SK-N-SH (cell line): ENCODE measurements at regions not wholly inside any gene's neighbourhood (a gene's known extent, or its start where the extent isn't known, plus 50 kb on each side); places are given as distances from the start of the nearest gene placed in this dataset.

Experiments used
- CTCF ChIA-PET: fragments of 300-600, 350-600 bp; formaldehyde crosslinking; extraction: SDS; loops from one replicate; lab custom pipeline; 2021; lab: Yijun Ruan, JAX
- POLR2A ChIA-PET: fragments of 350-600 bp; sonication (Branson Sonifier 250); formaldehyde crosslinking; extraction: SDS; loops from one replicate; lab custom pipeline; 2020; ENCODE audit warnings: antibody characterized with exemption, inconsistent platforms; lab: Yijun Ruan, JAX
- DNase-seq: peaks from one replicate; pipeline ENCODE4 v3.0.0; 2012
- H2AFZ ChIP-seq: fragments of 200-600 bp; sonication (generic); 2 replicates; pipeline ENCODE4 v1.8.1; 2016; ENCODE audit warnings: antibody characterized with exemption, mild to moderate bottlenecking, low read depth
- H3F3A ChIP-seq: fragments of 200-600 bp; sonication (generic); replicated peaks from 2 replicates; pipeline ENCODE3; 2016; ENCODE audit warnings: antibody characterized with exemption, mild to moderate bottlenecking; ENCODE audit not compliant: insufficient read depth
- H3K27ac ChIP-seq, 2 experiments: fragments of 200-500 bp in 1 of 2; fragments of 200-600 bp in 1 of 2; sonication (Bioruptor generic) in 1 of 2; sonication (generic), shearing (Covaris generic) in 1 of 2; 2 replicates each; pipeline versions ENCODE4 v1.5.1 to v1.6.1; 2014 to 2016; ENCODE audit warnings: low read depth in 2 of 2, inconsistent platforms in 1 of 2, low read length in 1 of 2, mild to moderate bottlenecking in 1 of 2, mixed read lengths in 1 of 2
- H3K27me3 ChIP-seq: fragments of 200-600 bp; sonication (generic), shearing (Covaris generic); 2 replicates; pipeline ENCODE4 v1.6.1; 2016; ENCODE audit warnings: mixed run types; ENCODE audit not compliant: insufficient read depth
- H3K36me3 ChIP-seq, 2 experiments: fragments of 200-500 bp in 1 of 2; fragments of 200-600 bp in 1 of 2; sonication (Bioruptor generic) in 1 of 2; sonication (generic) in 1 of 2; replicated peaks in 1 of 2; 2 replicates each; pipeline versions ENCODE3 to v1.5.1; 2014 to 2016; ENCODE audit warnings: low read length in 1 of 2, mild to moderate bottlenecking in 1 of 2; ENCODE audit not compliant: insufficient read depth in 2 of 2, control insufficient read depth in 1 of 2
- H3K4me1 ChIP-seq, 2 experiments: fragments of 200-500 bp in 1 of 2; fragments of 200-600 bp in 1 of 2; sonication (Bioruptor generic) in 1 of 2; sonication (generic), shearing (Covaris generic) in 1 of 2; 2 replicates each; pipeline versions ENCODE4 v1.5.1 to v1.6.1; 2014 to 2016; ENCODE audit warnings: low read depth in 1 of 2, low read length in 1 of 2, mixed run types in 1 of 2; ENCODE audit not compliant: insufficient read depth in 2 of 2, control insufficient read depth in 1 of 2
- H3K4me2 ChIP-seq: fragments of 200-600 bp; sonication (generic), shearing (Covaris generic); 2 replicates; pipeline ENCODE4 v1.6.1; 2017; ENCODE audit warnings: mixed run types
- H3K4me3 ChIP-seq, 2 experiments: fragments of 200-500 bp in 1 of 2; fragments of 200-600 bp in 1 of 2; sonication (Bioruptor generic) in 1 of 2; sonication (generic), shearing (Covaris generic) in 1 of 2; 2 replicates each; pipeline versions ENCODE4 v1.5.1 to v1.8.1; 2014 to 2016; ENCODE audit warnings: low read depth in 2 of 2, inconsistent platforms in 1 of 2, low read length in 1 of 2, mild to moderate bottlenecking in 1 of 2, mixed read lengths in 1 of 2, moderate library complexity in 1 of 2
- H3K79me2 ChIP-seq: fragments of 200-600 bp; sonication (generic); 2 replicates; pipeline ENCODE4 v1.8.1; 2017; ENCODE audit warnings: mild to moderate bottlenecking; ENCODE audit not compliant: insufficient read depth
- H3K9ac ChIP-seq: fragments of 200-600 bp; sonication (generic); 2 replicates; pipeline ENCODE4 v1.6.1; 2017; ENCODE audit warnings: mixed run types
- H3K9me2 ChIP-seq: fragments of 200-600 bp; sonication (generic); 2 replicates; pipeline ENCODE4 v1.6.1; 2017; ENCODE audit warnings: mixed run types
- H3K9me3 ChIP-seq: fragments of 200-600 bp; sonication (generic); 2 replicates; pipeline ENCODE4 v1.6.1; 2017; ENCODE audit warnings: mixed run types, mild to moderate bottlenecking, moderate library complexity
- H4K20me1 ChIP-seq: fragments of 200-600 bp; sonication (generic); 2 replicates; pipeline ENCODE4 v1.6.1; 2017; ENCODE audit warnings: mild to moderate bottlenecking, mixed run types; ENCODE audit not compliant: insufficient read depth
- CHD2 ChIP-seq: fragments of 150-350 bp; IDR thresholded peaks from 2 replicates; pipeline ENCODE4 v1.6.1; 2018; ENCODE audit warnings: low read length; ENCODE audit not compliant: partially characterized antibody
- CTCF ChIP-seq: fragments of 200-600 bp; sonication (generic); IDR thresholded peaks from 2 replicates; pipeline ENCODE4 v1.6.1; 2017; ENCODE audit warnings: antibody characterized with exemption, mild to moderate bottlenecking, moderate library complexity
- EP300 ChIP-seq, 2 experiments: IDR thresholded peaks; 2 replicates each; pipeline versions ENCODE4 v1.4.0 to v1.6.1; 2012; ENCODE audit warnings: borderline replicate concordance in 1 of 2, low read depth in 1 of 2, low read length in 1 of 2
- EZH2phosphoT487 ChIP-seq: fragments of 200-600 bp; sonication (generic); IDR thresholded peaks from 2 replicates; pipeline ENCODE4 v1.6.1; 2017; ENCODE audit warnings: low read depth, mixed run types, mild to moderate bottlenecking, antibody characterized with exemption, moderate library complexity, borderline replicate concordance
- FOSL2 ChIP-seq: IDR thresholded peaks from 2 replicates; pipeline ENCODE4 v1.4.0; 2012; ENCODE audit warnings: low read depth, mild to moderate bottlenecking, moderate library complexity, borderline replicate concordance
- FOXJ3 ChIP-seq: sonication (generic); formaldehyde crosslinking; IDR thresholded peaks from 2 replicates; pipeline ENCODE4 v1.5.1; 2020; ENCODE audit warnings: mild to moderate bottlenecking, missing genetic modification reagents
- FOXM1 ChIP-seq: IDR thresholded peaks from 2 replicates; pipeline ENCODE4 v1.4.0; 2012; ENCODE audit warnings: low read depth, mild to moderate bottlenecking
- GABPA ChIP-seq: IDR thresholded peaks from 2 replicates; pipeline ENCODE4 v1.4.0; 2012; ENCODE audit warnings: low read depth, mild to moderate bottlenecking
- GATA2 ChIP-seq: sonication (generic); formaldehyde crosslinking; IDR thresholded peaks from 2 replicates; pipeline ENCODE4 v1.5.0; 2020; ENCODE audit warnings: mild to moderate bottlenecking, missing genetic modification reagents
- IRF3 ChIP-seq: fragments of 150-350 bp; IDR thresholded peaks from 2 replicates; pipeline ENCODE4 v1.6.1; 2016; ENCODE audit warnings: mild to moderate bottlenecking, low read depth, low read length
- JUND ChIP-seq: IDR thresholded peaks from 2 replicates; pipeline ENCODE4 v1.4.0; 2012
- MAX ChIP-seq: IDR thresholded peaks from 2 replicates; pipeline ENCODE4 v1.4.0; 2012; ENCODE audit warnings: low read depth
- MEF2A ChIP-seq: IDR thresholded peaks from 2 replicates; pipeline ENCODE4 v1.4.0; 2012; ENCODE audit warnings: low read depth, borderline replicate concordance
- NFIC ChIP-seq: IDR thresholded peaks from 2 replicates; pipeline ENCODE4 v1.4.0; 2012; ENCODE audit warnings: borderline replicate concordance
- NRF1 ChIP-seq: IDR thresholded peaks from 2 replicates; pipeline ENCODE4 v1.6.1; 2012; ENCODE audit warnings: low read depth, mild to moderate bottlenecking, low read length
- PBX3 ChIP-seq: IDR thresholded peaks from 2 replicates; pipeline ENCODE4; 2012
- POLR2AphosphoS5 ChIP-seq: IDR thresholded peaks from 2 replicates; pipeline ENCODE4 v1.6.1; 2012; ENCODE audit warnings: low read depth, low read length
- REST ChIP-seq: IDR thresholded peaks from 2 replicates; pipeline ENCODE4 v1.6.1; 2012; ENCODE audit warnings: mild to moderate bottlenecking, low read depth, low read length, moderate library complexity
- RFX5 ChIP-seq: IDR thresholded peaks from 2 replicates; pipeline ENCODE4 v1.6.1; 2012; ENCODE audit warnings: mild to moderate bottlenecking, improper control_type of control experiment, low read length
- TCF12 ChIP-seq: IDR thresholded peaks from 2 replicates; pipeline ENCODE4 v1.4.0; 2012
- USF1 ChIP-seq: IDR thresholded peaks from 2 replicates; pipeline ENCODE4 v1.4.0; 2012; ENCODE audit warnings: low read depth, borderline replicate concordance
- WGBS: methylation state at CpG from one replicate; pipeline ENCODE4 v1.1.6; 2017; ENCODE audit warnings: low lambda C conversion rate; 5-methylcytosine and 5-hydroxymethylcytosine counted together

GRCh38 chr6:109285366-109285765 is 96.9 kb downstream of the CD164 start:
- H3K36me3 ChIP-seq = no peaks in the 10 kb centered on the region
- no peaks in the 10 kb centered on the region for H3K4me1 ChIP-seq
- no peaks in the 10 kb centered on the region for H3K9me2 ChIP-seq
- no peak for DNase-seq
- no peaks in the 10 kb centered on the region for H4K20me1 ChIP-seq
- no peaks in the 10 kb centered on the region for H3F3A ChIP-seq
- H3K4me3 ChIP-seq = no peak overlapping the region
- H3K9me3 ChIP-seq = no peaks in the 10 kb centered on the region
- H3K9ac ChIP-seq = no peak overlapping the region
- 27% methylated on average over 3 of the region's 3 CpGs for WGBS
- ChIA-PET POLR2A (no interaction called here), CTCF (no interaction called here)
- no peak for TF ChIP-seq GATA2 (CRISPR knock-in tag)
- no peak for TF ChIP-seq FOSL2
- no peak for TF ChIP-seq FOXJ3 (CRISPR knock-in tag)
- TF ChIP-seq POLR2AphosphoS5 = no peak
- no peak for TF ChIP-seq RFX5
- TF ChIP-seq MEF2A = no peak
- TF ChIP-seq EP300 (IDR thresholded peaks at IDR 0.05; ENCODE audit: borderline replicate concordance in 1 of 2, low read depth in 1 of 2, low read length in 1 of 2) = no peak
- TF ChIP-seq USF1 = no peak
- TF ChIP-seq NFIC = no peak
- TF ChIP-seq CHD2 = no peak
- TF ChIP-seq EZH2phosphoT487 = no peak
- no peak for TF ChIP-seq NRF1
- TF ChIP-seq PBX3 = no peak
- TF ChIP-seq GABPA = no peak
- no peak for TF ChIP-seq JUND
- H3K27me3 ChIP-seq = peaks cover 11% of the 10 kb centered on the region; the same call in 1 of the 2 replicates
- no peak overlapping the region for H2AFZ ChIP-seq
- H3K27ac ChIP-seq = no peak overlapping the region
- H3K4me2 ChIP-seq = no peak overlapping the region
- no peaks in the 10 kb centered on the region for H3K79me2 ChIP-seq

GRCh38 chr6:109284675-109285074 is 97.6 kb downstream of the CD164 start:
- Histone ChIP-seq H3K4me2 (no peak overlapping the region), H3K4me3 (no peak overlapping the region), H3K27ac (no peak overlapping the region), H3K27me3 (peaks cover 11% of the 10 kb centered on the region; the same call in 1 of the 2 replicates), H4K20me1 (no peaks in the 10 kb centered on the region), H2AFZ (no peak overlapping the region), H3K9me3 (no peaks in the 10 kb centered on the region), H3K9ac (no peak overlapping the region), H3K79me2 (no peaks in the 10 kb centered on the region), H3K9me2 (no peaks in the 10 kb centered on the region), H3K36me3 (no peaks in the 10 kb centered on the region), H3F3A (no peaks in the 10 kb centered on the region), H3K4me1 (no peaks in the 10 kb centered on the region)
- ChIA-PET CTCF (no interaction called here), POLR2A (no interaction called here)
- 71% methylated on average over 2 of the region's 2 CpGs for WGBS
- DNase-seq = no peak
- TF ChIP-seq IRF3 = no peak
- no peak for TF ChIP-seq MAX
- no peak for TF ChIP-seq POLR2AphosphoS5
- no peak for TF ChIP-seq NRF1
- no peak for TF ChIP-seq TCF12
- no peak for TF ChIP-seq NFIC
- no peak for TF ChIP-seq FOXM1
- no peak for TF ChIP-seq CTCF
- TF ChIP-seq GABPA = no peak
- no peak for TF ChIP-seq FOXJ3 (CRISPR knock-in tag)
- TF ChIP-seq REST = no peak
